K562 (cell line): ENCODE measurements at regions not wholly inside any gene's neighbourhood (a gene's known extent, or its start where the extent isn't known, plus 50 kb on each side); places are given as distances from the start of the nearest gene placed in this dataset.

Experiments
- ATAC-seq: fragments of 200-7000 bp; cut with Tn5 transposase; 3 replicates; pipeline ENCODE4 v1.9.1; 2020; ENCODE audit warnings: moderate library complexity
- BruUV-seq: library from RNA; stranded (reverse); fragments of 400-500 nt; replicated peaks from 2 replicates; lab custom pipeline; 2021; lab: Mats Ljungman, UMichigan
- CTCF ChIA-PET: fragments of 300-600 bp; formaldehyde crosslinking; extraction: SDS; loops from one replicate; lab custom pipeline; 2021; ENCODE audit warnings: low intra/inter-chr PET ratio; lab: Yijun Ruan, JAX
- POLR2A ChIA-PET: fragments of 300-600, 350-650 bp; sonication (Branson Sonifier 250); formaldehyde crosslinking; extraction: SDS; loops from one replicate; lab custom pipeline; 2021; ENCODE audit warnings: antibody characterized with exemption, inconsistent platforms; lab: Yijun Ruan, JAX
- DNase-seq, 4 experiments: peaks; one replicate each; pipeline versions ENCODE4 v3.0.0 to v3.0.0-alpha.2; 2011 to 2018; ENCODE audit warnings: low spot score in 3 of 4, mixed read lengths in 3 of 4; ENCODE audit errors: extremely low read depth in 1 of 4
- FAIRE-seq: peaks from 2 replicates; lab custom pipeline; 2011; peaks lifted over from hg19 to GRCh38; lab: Jason Lieb, UNC
- H2AFZ ChIP-seq: 2 replicates; pipeline ENCODE4 v1.6.0; 2011; ENCODE audit warnings: low read depth, low read length, control low read depth, inconsistent platforms
- H3K27ac ChIP-seq: fragments of 200-600 bp; 3 replicates; pipeline ENCODE4 v1.8.0; 2011; ENCODE audit warnings: low read depth, mild to moderate bottlenecking, control low read depth, inconsistent platforms, low read length, moderate library complexity, mixed read lengths; ENCODE audit errors: extremely low read depth
- H3K27me3 ChIP-seq, 2 experiments: fragments of 300-600 bp in 1 of 2; 2 replicates in 1 of 2; 3 replicates in 1 of 2; pipeline versions ENCODE4 v1.6.0 to v1.8.0; 2011; ENCODE audit warnings: inconsistent platforms in 2 of 2, low read length in 2 of 2, mild to moderate bottlenecking in 1 of 2, mixed read lengths in 1 of 2, moderate library complexity in 1 of 2; ENCODE audit not compliant: control insufficient read depth in 2 of 2, insufficient read depth in 2 of 2
- H3K36me3 ChIP-seq: fragments of 300-600 bp; 3 replicates; pipeline ENCODE4 v1.8.0; 2011; ENCODE audit warnings: mild to moderate bottlenecking, low read length, inconsistent platforms; ENCODE audit not compliant: control insufficient read depth, insufficient read depth
- H3K4me1 ChIP-seq, 2 experiments: fragments of 200-600 bp in 1 of 2; replicated peaks in 1 of 2; 2 replicates in 1 of 2; 3 replicates in 1 of 2; pipeline versions ENCODE4 v1.5.1 to v1.8.0; 2011; ENCODE audit warnings: inconsistent platforms in 2 of 2, low read length in 2 of 2, mild to moderate bottlenecking in 1 of 2, mixed read lengths in 1 of 2, moderate library complexity in 1 of 2; ENCODE audit not compliant: control insufficient read depth in 2 of 2, insufficient read depth in 2 of 2
- H3K4me2 ChIP-seq: 2 replicates; pipeline ENCODE4 v1.6.1; 2011; ENCODE audit warnings: low read length, control low read depth, inconsistent platforms, mixed read lengths; ENCODE audit not compliant: insufficient read depth
- H3K4me3 ChIP-seq: fragments of 200-600 bp; sonication (generic), shearing (Covaris generic); 2 replicates; pipeline ENCODE4 v1.5.1; 2016; ENCODE audit warnings: control low read depth, inconsistent platforms
- H3K79me2 ChIP-seq: fragments of 200-600 bp; 3 replicates; pipeline ENCODE4 v1.8.0; 2011; ENCODE audit warnings: low read length, inconsistent platforms; ENCODE audit not compliant: control insufficient read depth, insufficient read depth
- H3K9ac ChIP-seq, 2 experiments: 2 replicates each; pipeline versions ENCODE4 v1.6.0 to v1.6.1; 2011; ENCODE audit warnings: low read depth in 2 of 2, low read length in 2 of 2, control low read depth in 1 of 2, inconsistent platforms in 1 of 2, mild to moderate bottlenecking in 1 of 2, mixed read lengths in 1 of 2; ENCODE audit not compliant: insufficient read depth in 1 of 2
- H3K9me1 ChIP-seq: one replicate; pipeline ENCODE4 v1.6.0; 2011; ENCODE audit warnings: inconsistent platforms, mild to moderate bottlenecking, low read length, moderate library complexity; ENCODE audit not compliant: control insufficient read depth, insufficient read depth
- H3K9me3 ChIP-seq: replicated peaks from 2 replicates; pipeline ENCODE4 v1.5.1; 2011; ENCODE audit warnings: low read depth, low read length, inconsistent platforms; ENCODE audit not compliant: control insufficient read depth, insufficient read depth
- H4K20me1 ChIP-seq: replicated peaks from 2 replicates; pipeline ENCODE4 v1.6.1; 2011; ENCODE audit warnings: low read length, inconsistent platforms, mixed read lengths; ENCODE audit not compliant: control insufficient read depth, insufficient read depth
- CBX1 ChIP-seq: sonication (generic); IDR thresholded peaks from 2 replicates; pipeline ENCODE4 v1.6.1; 2016; ENCODE audit warnings: antibody characterized with exemption, low read depth, mild to moderate bottlenecking
- ETS1 ChIP-seq: conservative IDR thresholded peaks from 2 replicates; pipeline ENCODE4 v1.6.1; 2011; ENCODE audit warnings: low read depth, mild to moderate bottlenecking, low read length; ENCODE audit not compliant: control insufficient read depth
- POLR2AphosphoS2 ChIP-seq: IDR thresholded peaks from 2 replicates; pipeline ENCODE4 v1.6.1; 2012; ENCODE audit warnings: low read length, improper control_type of control experiment
- SAFB ChIP-seq: fragments of 200-400 bp; formaldehyde crosslinking; IDR thresholded peaks from 2 replicates; pipeline ENCODE4 v1.6.1; 2017; ENCODE audit warnings: low read depth, low read length, borderline replicate concordance
- TCFL5 ChIP-seq: fragments of 250-450 bp; sonication (Bioruptor Pico); conservative IDR thresholded peaks from 2 replicates; pipeline ENCODE4 v1.6.1; 2021; ENCODE audit warnings: mild to moderate bottlenecking, moderate library complexity, matching md5 sums
- TEAD2 ChIP-seq: fragments of 450-650 bp; IDR thresholded peaks from 2 replicates; pipeline ENCODE4 v1.6.1; 2016; ENCODE audit warnings: missing genetic modification characterization, control low read depth, missing compliant biosample characterization
- TSC22D4 ChIP-seq: fragments of 450-650 bp; IDR thresholded peaks from 2 replicates; pipeline ENCODE4 v1.6.1; 2016; ENCODE audit warnings: missing genetic modification characterization, missing biosample characterization, control low read depth
- ZBTB8A ChIP-seq: fragments of 450-650 bp; IDR thresholded peaks from 2 replicates; pipeline ENCODE4 v1.6.1; 2018; ENCODE audit warnings: mild to moderate bottlenecking, moderate library complexity; ENCODE audit not compliant: partially characterized antibody
- ZNF133 ChIP-seq: fragments of 250-450 bp; sonication (Bioruptor Pico); IDR thresholded peaks from 2 replicates; pipeline ENCODE4 v1.4.0; 2020; ENCODE audit warnings: mild to moderate bottlenecking
- ZNF197 ChIP-seq: fragments of 200-800 bp; sonication (Bioruptor generic); IDR thresholded peaks from 2 replicates; pipeline ENCODE4 v1.6.1; 2016; ENCODE audit warnings: low read depth, missing genetic modification characterization, missing compliant biosample characterization
- ZNF431 ChIP-seq: sonication (generic); formaldehyde crosslinking; IDR thresholded peaks from 2 replicates; pipeline ENCODE4 v1.8.0; 2022; ENCODE audit warnings: mild to moderate bottlenecking, missing genetic modification reagents
- WGBS: fragments of 100-300 bp; shearing (Covaris generic); methylation state at CpG from one replicate; pipeline ENCODE4 v1.1.6; 2016; ENCODE audit warnings: low coverage, mixed read lengths; ENCODE audit not compliant: insufficient coverage; ENCODE audit errors: missing lambda C conversion rate; 5-methylcytosine and 5-hydroxymethylcytosine counted together
- in situ Hi-C: fragments of 300-500 bp; cut with MboI; formaldehyde crosslinking; loops from 4 replicates; pipeline ENCODE4 v1.15.0; 2018; ENCODE audit warnings: inconsistent platforms, mixed read lengths
- intact Hi-C: fragments of 100-400 bp; cut with micrococcal nuclease; formaldehyde crosslinking; loops from 2 replicates; pipeline ENCODE4 v1.14.2; 2022
- TF ChIP-seq, protein P1 (sequence below): IDR thresholded peaks from 2 replicates; pipeline ENCODE4 v1.6.1; 2011; ENCODE audit warnings: borderline replicate concordance, low read depth, mild to moderate bottlenecking, moderate library complexity, low read length; ENCODE audit not compliant: insufficient read depth, poor library complexity, severe bottlenecking

DNA sequence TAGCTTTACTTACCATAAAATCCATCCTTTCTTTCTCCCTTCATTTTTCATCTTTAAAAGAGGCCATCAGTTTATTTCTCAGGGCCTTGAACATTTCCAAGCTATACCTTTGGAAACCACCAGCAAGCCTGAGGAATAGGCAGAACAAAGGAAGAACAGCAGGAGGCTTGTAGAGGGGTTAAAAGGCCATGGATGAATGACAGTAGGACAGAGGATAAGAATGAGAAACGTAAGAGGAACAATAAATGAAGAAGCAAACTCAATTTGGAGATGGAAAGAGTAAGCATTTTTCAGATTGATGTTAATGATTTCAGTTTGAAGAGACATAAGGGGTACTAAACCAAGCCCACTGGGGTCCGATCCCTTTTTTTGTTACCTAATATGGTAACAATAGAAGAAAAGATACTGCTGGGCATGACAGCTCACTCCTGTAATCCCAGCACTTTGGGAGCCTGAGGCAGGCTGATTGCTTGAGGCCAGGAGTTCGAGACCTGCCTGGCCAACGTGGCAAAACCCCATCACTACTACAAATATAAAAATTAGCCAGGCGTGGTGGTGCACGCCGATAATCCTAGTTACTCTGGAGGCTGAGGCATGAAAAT, 106.6 kb upstream of the NMUR2 start:
- Histone ChIP-seq H4K20me1 (no peaks in the 10 kb centered on the region), H3K9me1 (no peaks in the 10 kb centered on the region), H3K79me2 (no peaks in the 10 kb centered on the region), H3K4me3 (no peak overlapping the region), H3K4me2 (no peak overlapping the region), H2AFZ (no peak overlapping the region), H3K4me1 (no peaks in the 10 kb centered on the region), H3K9me3 (no peaks in the 10 kb centered on the region), H3K36me3 (no peaks in the 10 kb centered on the region), H3K27me3 (no peaks in the 10 kb centered on the region), H3K27ac (no peak overlapping the region), H3K9ac (no peak overlapping the region)
- 0% methylated on average over 6 of the region's 7 CpGs for WGBS
- DNase-seq (no peak), ATAC-seq (no peak), FAIRE-seq (no peak)
- intact Hi-C loops (no loop called here), in situ Hi-C loops (no loop called here)
- TF ChIP-seq ZNF133 = no peak
- TF ChIP-seq, protein P1, sequence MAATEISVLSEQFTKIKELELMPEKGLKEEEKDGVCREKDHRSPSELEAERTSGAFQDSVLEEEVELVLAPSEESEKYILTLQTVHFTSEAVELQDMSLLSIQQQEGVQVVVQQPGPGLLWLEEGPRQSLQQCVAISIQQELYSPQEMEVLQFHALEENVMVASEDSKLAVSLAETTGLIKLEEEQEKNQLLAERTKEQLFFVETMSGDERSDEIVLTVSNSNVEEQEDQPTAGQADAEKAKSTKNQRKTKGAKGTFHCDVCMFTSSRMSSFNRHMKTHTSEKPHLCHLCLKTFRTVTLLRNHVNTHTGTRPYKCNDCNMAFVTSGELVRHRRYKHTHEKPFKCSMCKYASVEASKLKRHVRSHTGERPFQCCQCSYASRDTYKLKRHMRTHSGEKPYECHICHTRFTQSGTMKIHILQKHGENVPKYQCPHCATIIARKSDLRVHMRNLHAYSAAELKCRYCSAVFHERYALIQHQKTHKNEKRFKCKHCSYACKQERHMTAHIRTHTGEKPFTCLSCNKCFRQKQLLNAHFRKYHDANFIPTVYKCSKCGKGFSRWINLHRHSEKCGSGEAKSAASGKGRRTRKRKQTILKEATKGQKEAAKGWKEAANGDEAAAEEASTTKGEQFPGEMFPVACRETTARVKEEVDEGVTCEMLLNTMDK = no peak
- no peak for TF ChIP-seq TSC22D4 (tag)
- TF ChIP-seq SAFB = no peak
- no peak for TF ChIP-seq CBX1
- no peak for TF ChIP-seq TEAD2 (tag)
- TF ChIP-seq ZNF197 (CRISPR knock-in tag) = no peak
- TF ChIP-seq POLR2AphosphoS2 = no peak
- no peak for TF ChIP-seq ETS1
- TF ChIP-seq TCFL5 (CRISPR knock-in tag) = no peak
- TF ChIP-seq ZBTB8A = no peak
- TF ChIP-seq ZNF431 = no peak
- POLR2A ChIA-PET = no interaction called here
- BruUV-seq = no TSS peak
- CTCF ChIA-PET = no interaction called here
